ENCODE measurements at regions not wholly inside any gene's neighbourhood (a gene's known extent, or its start where the extent isn't known, plus 50 kb on each side); places are given as distances from the start of the nearest gene placed in this dataset.

GRCh38 chr12:84313323-84313675, 599.3 kb downstream of the SLC6A15 start:
- Histone ChIP-seq H3K9me3 (no peaks in the 10 kb centered on the region), H3K27me3 (no peaks in the 10 kb centered on the region), H3K27ac (no peak overlapping the region), H3K4me3 (no peak overlapping the region), H3K4me1 (no peaks in the 10 kb centered on the region), H3K36me3 (no peaks in the 10 kb centered on the region)
- intact Hi-C loops (cut with DNase I; ENCODE audit: low total_unique reads) (no loop called here), in situ Hi-C loops (cut with MboI; ENCODE audit: low pct_ligation_motif_present in 1 of 4, low pct_unique_long_range_greater_than_20kb in 1 of 4, low sequenced_read_pairs in 3 of 4) (no loop called here)
- no peak for DNase-seq
- TF ChIP-seq EP300 (IDR thresholded peaks at IDR 0.05; ENCODE audit: low read depth) (no peak), POLR2A (IDR thresholded peaks at IDR 0.05) (no peak), CTCF (IDR thresholded peaks at IDR 0.05) (no peak), POLR2AphosphoS5 (IDR thresholded peaks at IDR 0.05) (no peak)

GRCh38 chr12:84308211-84308610, 604.4 kb downstream of the SLC6A15 start:
- H3K4me1 ChIP-seq: no peaks in the 10 kb centered on the region
- intact Hi-C loops (cut with DNase I; ENCODE audit: low total_unique reads) (loop anchor here (10.0 kb wide), 1 partner anchor 1337 kb away; no protein-coding TSS in a partner anchor), in situ Hi-C loops (cut with MboI; ENCODE audit: low pct_ligation_motif_present in 1 of 4, low pct_unique_long_range_greater_than_20kb in 1 of 4, low sequenced_read_pairs in 3 of 4) (no loop called here)
- TF ChIP-seq EP300 (IDR thresholded peaks at IDR 0.05; ENCODE audit: low read depth) (no peak), POLR2AphosphoS5 (IDR thresholded peaks at IDR 0.05) (no peak), POLR2A (IDR thresholded peaks at IDR 0.05) (no peak)
- no peak overlapping the region for H3K27ac ChIP-seq
- no peak overlapping the region for H3K4me3 ChIP-seq
- no peaks in the 10 kb centered on the region for H3K36me3 ChIP-seq
- WGBS, 2 donors (ENCODE audit: low coverage in 1 of 2): 46 to 69% methylated on average over 1 of the region's 1 CpG
- H3K27me3 ChIP-seq: no peaks in the 10 kb centered on the region
- no peaks in the 10 kb centered on the region for H3K9me3 ChIP-seq
- no peak for DNase-seq

GRCh38 chr12:84305144-84305543, 607.5 kb downstream of the SLC6A15 start:
- no peak for DNase-seq
- WGBS, 2 donors (ENCODE audit: low coverage in 1 of 2): 66% methylated on average over 3 of the region's 3 CpGs; no CpG with 5 or more reads in 1 of the 2 donors
- Histone ChIP-seq H3K27me3 (no peaks in the 10 kb centered on the region), H3K4me3 (no peak overlapping the region), H3K9me3 (no peaks in the 10 kb centered on the region), H3K27ac (no peak overlapping the region), H3K4me1 (no peaks in the 10 kb centered on the region), H3K36me3 (no peaks in the 10 kb centered on the region)
- in situ Hi-C loops (cut with MboI; ENCODE audit: low pct_ligation_motif_present in 1 of 4, low pct_unique_long_range_greater_than_20kb in 1 of 4, low sequenced_read_pairs in 3 of 4) (no loop called here), intact Hi-C loops (cut with DNase I; ENCODE audit: low total_unique reads) (loop anchor here (10.0 kb wide), 1 partner anchor 1340 kb away; no protein-coding TSS in a partner anchor)
- TF ChIP-seq CTCF (IDR thresholded peaks at IDR 0.05) (no peak), POLR2AphosphoS5 (IDR thresholded peaks at IDR 0.05) (no peak), POLR2A (IDR thresholded peaks at IDR 0.05) (no peak), EP300 (IDR thresholded peaks at IDR 0.05; ENCODE audit: low read depth) (no peak)

- intact Hi-C loops (cut with DNase I; ENCODE audit: low total_unique reads): no loop called here
- H3K9me3 ChIP-seq: no peaks in the 10 kb centered on the region
- H3K4me3 ChIP-seq: no peak overlapping the region
- no peak for DNase-seq
- H3K27me3 ChIP-seq: no peaks in the 10 kb centered on the region
- H3K27ac ChIP-seq: no peak overlapping the region
- WGBS, 2 donors (ENCODE audit: low coverage in 1 of 2): 37 to 38% methylated on average over 2 of the region's 2 CpGs
- H3K4me1 ChIP-seq: no peaks in the 10 kb centered on the region
- TF ChIP-seq CTCF (IDR thresholded peaks at IDR 0.05): no peak
- no peak for TF ChIP-seq POLR2AphosphoS5 (IDR thresholded peaks at IDR 0.05)
- no peak for TF ChIP-seq POLR2A (IDR thresholded peaks at IDR 0.05)
- TF ChIP-seq EP300 (IDR thresholded peaks at IDR 0.05; ENCODE audit: low read depth): no peak
- in situ Hi-C loops (cut with MboI; ENCODE audit: low pct_ligation_motif_present in 1 of 4, low pct_unique_long_range_greater_than_20kb in 1 of 4, low sequenced_read_pairs in 3 of 4): no loop called here
- no peaks in the 10 kb centered on the region for H3K36me3 ChIP-seq
These were observed 618.4 kb downstream of the SLC6A15 start for GRCh38 chr12:84294246-84294645.

GRCh38 chr12:84290168-84290567, 622.4 kb downstream of the SLC6A15 start:
- no peaks in the 10 kb centered on the region for H3K36me3 ChIP-seq
- no peak overlapping the region for H3K4me3 ChIP-seq
- no peak for TF ChIP-seq POLR2AphosphoS5 (IDR thresholded peaks at IDR 0.05)
- H3K9me3 ChIP-seq: no peaks in the 10 kb centered on the region
- no peaks in the 10 kb centered on the region for H3K4me1 ChIP-seq
- no peaks in the 10 kb centered on the region for H3K27me3 ChIP-seq
- H3K27ac ChIP-seq: no peak overlapping the region
- in situ Hi-C loops (cut with MboI; ENCODE audit: low pct_ligation_motif_present in 1 of 4, low pct_unique_long_range_greater_than_20kb in 1 of 4, low sequenced_read_pairs in 3 of 4) (no loop called here), intact Hi-C loops (cut with DNase I; ENCODE audit: low total_unique reads) (no loop called here)
- no peak for DNase-seq
